MCF 10A (cell line): ENCODE measurements at regions not wholly inside any gene's neighbourhood (a gene's known extent, or its start where the extent isn't known, plus 50 kb on each side); places are given as distances from the start of the nearest gene placed in this dataset.

Experiments
- BruUV-seq: library from RNA; stranded (reverse); fragments of 400-500 nt; replicated peaks from 2 replicates; lab custom pipeline; 2021; lab: Mats Ljungman, UMichigan
- CTCF ChIA-PET: fragments of 300-600 bp; sonication (Branson Sonifier 250); formaldehyde crosslinking; extraction: SDS; loops from one replicate; lab custom pipeline; 2021; ENCODE audit warnings: antibody characterized with exemption, inconsistent platforms; lab: Yijun Ruan, JAX
- POLR2A ChIA-PET: fragments of 300-600, 350-650 bp; sonication (Branson Sonifier 250); formaldehyde crosslinking; extraction: SDS; loops from one replicate; lab custom pipeline; 2020; ENCODE audit warnings: antibody characterized with exemption, inconsistent platforms; lab: Yijun Ruan, JAX
- DNase-seq: peaks from one replicate; pipeline ENCODE4 v3.0.0-alpha.2; 2018; ENCODE audit not compliant: unreplicated experiment
- H3K27ac Mint-ChIP-seq: one replicate; pipeline ENCODE4 v1.8.0; 2022; ENCODE audit warnings: mild to moderate bottlenecking, low read depth, mixed read lengths; ENCODE audit not compliant: unreplicated experiment
- H3K27me3 Mint-ChIP-seq: one replicate; pipeline ENCODE4 v1.8.0; 2022; ENCODE audit warnings: mixed read lengths; ENCODE audit not compliant: insufficient read depth, unreplicated experiment
- H3K36me3 Mint-ChIP-seq: one replicate; pipeline ENCODE4 v1.8.0; 2022; ENCODE audit warnings: mild to moderate bottlenecking, moderate library complexity, mixed read lengths; ENCODE audit not compliant: insufficient read depth, unreplicated experiment
- H3K4me1 Mint-ChIP-seq: one replicate; pipeline ENCODE4 v1.8.0; 2022; ENCODE audit warnings: mixed read lengths; ENCODE audit not compliant: insufficient read depth, unreplicated experiment
- H3K4me3 Mint-ChIP-seq: one replicate; pipeline ENCODE4 v1.8.0; 2022; ENCODE audit warnings: mild to moderate bottlenecking, moderate library complexity, mixed read lengths; ENCODE audit not compliant: unreplicated experiment
- H3K9me3 Mint-ChIP-seq: one replicate; pipeline ENCODE4 v1.8.0; 2022; ENCODE audit warnings: mixed read lengths; ENCODE audit not compliant: unreplicated experiment
- intact Hi-C: fragments of 100-400 bp; cut with micrococcal nuclease; formaldehyde crosslinking; loops from 2 replicates; pipeline ENCODE4 v1.14.1; 2022
- TF ChIP-seq, protein P1 (sequence below): fragments of 200-600 bp; IDR thresholded peaks from one replicate; pipeline ENCODE4 v1.8.0; 2022; ENCODE audit warnings: antibody characterized with exemption, mild to moderate bottlenecking; ENCODE audit not compliant: unreplicated experiment

DNA sequence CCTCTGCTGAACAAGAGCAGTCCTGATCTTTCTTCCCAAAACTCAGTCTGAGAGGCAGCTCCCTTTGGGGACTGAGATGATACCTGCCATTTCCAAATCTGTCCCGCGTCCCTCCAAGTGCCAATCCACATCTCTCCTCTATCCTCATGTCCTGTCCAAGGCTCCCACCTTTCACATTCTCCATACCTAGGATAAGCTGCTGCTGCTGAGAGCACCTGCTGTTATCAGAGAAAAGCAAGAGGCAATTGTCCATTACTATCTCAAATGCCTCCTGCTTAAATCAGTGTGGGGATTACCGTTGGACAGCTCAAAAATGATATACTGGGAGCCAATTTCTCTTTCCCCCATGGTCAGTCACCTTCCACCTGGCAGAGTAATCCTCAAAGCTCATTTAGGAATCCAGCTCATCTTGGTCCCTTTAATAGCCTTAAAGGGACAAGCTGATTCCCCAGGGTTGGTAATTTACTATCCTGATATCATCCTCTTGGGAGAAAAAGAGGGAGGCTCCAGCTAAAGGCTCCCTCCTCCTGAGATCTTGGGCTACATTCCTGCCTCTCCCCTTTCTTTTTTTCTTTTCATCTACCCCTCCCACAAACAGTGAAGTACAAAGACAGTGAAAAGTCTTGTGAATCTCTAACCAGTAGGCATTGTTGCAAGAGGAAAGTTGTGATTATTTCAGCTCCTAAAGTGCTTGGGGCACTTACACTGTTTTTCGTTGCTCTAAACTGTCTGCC lies 278.1 kb upstream of the CAMK1G start:
- H3K4me1 Mint-ChIP-seq = no peaks in the 10 kb centered on the region
- DNase-seq = no peak
- TF ChIP-seq, protein P1, sequence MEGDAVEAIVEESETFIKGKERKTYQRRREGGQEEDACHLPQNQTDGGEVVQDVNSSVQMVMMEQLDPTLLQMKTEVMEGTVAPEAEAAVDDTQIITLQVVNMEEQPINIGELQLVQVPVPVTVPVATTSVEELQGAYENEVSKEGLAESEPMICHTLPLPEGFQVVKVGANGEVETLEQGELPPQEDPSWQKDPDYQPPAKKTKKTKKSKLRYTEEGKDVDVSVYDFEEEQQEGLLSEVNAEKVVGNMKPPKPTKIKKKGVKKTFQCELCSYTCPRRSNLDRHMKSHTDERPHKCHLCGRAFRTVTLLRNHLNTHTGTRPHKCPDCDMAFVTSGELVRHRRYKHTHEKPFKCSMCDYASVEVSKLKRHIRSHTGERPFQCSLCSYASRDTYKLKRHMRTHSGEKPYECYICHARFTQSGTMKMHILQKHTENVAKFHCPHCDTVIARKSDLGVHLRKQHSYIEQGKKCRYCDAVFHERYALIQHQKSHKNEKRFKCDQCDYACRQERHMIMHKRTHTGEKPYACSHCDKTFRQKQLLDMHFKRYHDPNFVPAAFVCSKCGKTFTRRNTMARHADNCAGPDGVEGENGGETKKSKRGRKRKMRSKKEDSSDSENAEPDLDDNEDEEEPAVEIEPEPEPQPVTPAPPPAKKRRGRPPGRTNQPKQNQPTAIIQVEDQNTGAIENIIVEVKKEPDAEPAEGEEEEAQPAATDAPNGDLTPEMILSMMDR = no peak
- ChIA-PET POLR2A (interaction anchor here (0.6 to 2.3 kb wide), 6 partner anchors 9 to 148 kb away, joined by 3 to 8 read pairs (median 4); no protein-coding TSS in a partner anchor), CTCF (interaction anchor here (0.6 to 5.8 kb wide), 8 partner anchors 13 to 153 kb away, joined by 3 to 25 read pairs (median 4); no protein-coding TSS in a partner anchor)
- no peaks in the 10 kb centered on the region for H3K9me3 Mint-ChIP-seq
- no TSS peak for BruUV-seq
- intact Hi-C loops = no loop called here
- no peaks in the 10 kb centered on the region for H3K36me3 Mint-ChIP-seq
- H3K4me3 Mint-ChIP-seq = no peak overlapping the region
- no peak overlapping the region for H3K27ac Mint-ChIP-seq
- H3K27me3 Mint-ChIP-seq = peaks cover 41% of the 10 kb centered on the region

DNA sequence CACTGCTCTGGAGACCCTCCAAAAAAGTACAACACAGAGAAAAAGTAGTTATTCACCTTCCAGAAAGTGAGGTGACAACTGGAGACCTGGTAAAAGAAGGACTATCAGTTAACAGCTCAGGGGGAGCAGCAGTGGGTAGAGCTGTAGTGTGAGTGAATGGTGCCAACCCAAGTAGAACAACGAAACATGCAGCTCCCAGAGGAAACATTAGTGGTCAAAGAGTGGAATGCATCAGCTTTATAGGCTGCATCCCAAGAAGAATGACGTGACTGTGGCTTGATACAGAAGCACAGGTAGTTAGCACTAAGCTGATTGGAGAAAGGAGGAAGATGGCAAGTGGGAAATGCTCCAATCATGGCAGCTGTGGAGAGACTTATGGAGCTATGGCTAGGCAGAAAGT lies 275.7 kb upstream of the CAMK1G start:
- CTCF ChIA-PET = interaction anchor here (0.6 to 5.8 kb wide), 5 partner anchors 9 to 59 kb away, joined by 3 to 25 read pairs (median 3); no protein-coding TSS in a partner anchor

DNA sequence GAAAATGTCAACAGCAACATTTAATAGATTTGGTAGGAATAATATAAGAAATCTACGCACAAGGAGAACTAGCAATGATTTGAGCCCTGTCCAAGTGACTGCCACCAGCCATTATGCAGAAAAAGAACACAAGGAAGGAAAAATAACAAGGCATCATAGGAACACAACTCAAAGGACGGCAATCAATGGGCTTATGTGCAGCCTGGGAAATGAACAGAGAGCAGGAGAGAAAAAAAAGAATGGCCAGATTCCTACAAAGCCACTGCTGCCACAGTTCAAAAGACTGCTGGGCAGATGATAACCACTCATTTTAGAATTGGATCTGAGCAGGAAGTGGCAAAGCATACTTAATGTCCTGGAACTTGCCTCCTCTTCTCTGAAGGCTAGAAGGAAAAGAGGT lies 274.3 kb upstream of the CAMK1G start:
- CTCF ChIA-PET = interaction anchor here (1.5 to 1.7 kb wide), 2 partner anchors 10 to 26 kb away, joined by 3 to 9 read pairs; no protein-coding TSS in a partner anchor

More for the DNA sequence above, 275.7 kb upstream of the CAMK1G start:
- DNase-seq = no peak
- Mint-ChIP-seq H3K9me3 (no peaks in the 10 kb centered on the region), H3K27ac (no peak overlapping the region), H3K4me3 (no peak overlapping the region), H3K27me3 (peaks cover 35% of the 10 kb centered on the region), H3K36me3 (no peaks in the 10 kb centered on the region), H3K4me1 (no peaks in the 10 kb centered on the region)
- BruUV-seq = no TSS peak
- TF ChIP-seq, protein P1 = no peak
- intact Hi-C loops = no loop called here
- POLR2A ChIA-PET = interaction anchor here (0.7 to 1.8 kb wide), 9 partner anchors 8 to 448 kb away, joined by 3 to 6 read pairs (median 3); no protein-coding TSS in a partner anchor

DNA sequence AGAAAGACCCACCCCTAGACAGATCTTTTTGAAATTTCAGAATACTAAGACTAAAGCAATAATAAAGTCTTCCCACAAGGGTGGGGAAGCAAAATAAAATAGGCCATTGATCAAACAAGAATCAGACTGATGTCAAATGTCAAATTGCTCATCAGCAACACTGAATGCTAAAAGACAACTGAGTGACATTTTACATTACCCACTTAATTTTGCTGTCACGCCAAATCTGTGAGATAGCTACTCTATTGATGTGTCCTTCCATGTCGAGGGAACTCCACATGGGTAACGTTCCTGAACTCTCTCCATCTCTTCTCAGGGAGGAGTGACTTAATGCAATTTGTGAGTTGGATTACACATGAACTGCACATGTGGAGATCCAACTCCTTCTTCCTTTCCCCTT lies 271.7 kb upstream of the CAMK1G start:
- no peaks in the 10 kb centered on the region for H3K36me3 Mint-ChIP-seq
- no peaks in the 10 kb centered on the region for H3K4me1 Mint-ChIP-seq
- TF ChIP-seq, protein P1 = no peak
- POLR2A ChIA-PET = interaction anchor here (1.3 kb wide), 1 partner anchor 75 kb away, joined by 3 read pairs; no protein-coding TSS in a partner anchor
- CTCF ChIA-PET = interaction anchor here (0.6 to 1.1 kb wide), 2 partner anchors 63 to 1928 kb away, joined by 3 to 5 read pairs; no protein-coding TSS in a partner anchor
- intact Hi-C loops = no loop called here
- no peak for DNase-seq
- no peak overlapping the region for H3K27ac Mint-ChIP-seq
- H3K27me3 Mint-ChIP-seq = peaks cover 11% of the 10 kb centered on the region
- no TSS peak for BruUV-seq
- H3K4me3 Mint-ChIP-seq = no peak overlapping the region
- H3K9me3 Mint-ChIP-seq = no peaks in the 10 kb centered on the region

More for the DNA sequence above, 274.3 kb upstream of the CAMK1G start:
- intact Hi-C loops = no loop called here
- POLR2A ChIA-PET = no interaction called here
- H3K27ac Mint-ChIP-seq = no peak overlapping the region
- BruUV-seq = no TSS peak
- H3K36me3 Mint-ChIP-seq = no peaks in the 10 kb centered on the region
- TF ChIP-seq, protein P1 = no peak
- peaks cover 26% of the 10 kb centered on the region for H3K27me3 Mint-ChIP-seq
- no peak for DNase-seq
- no peaks in the 10 kb centered on the region for H3K9me3 Mint-ChIP-seq
- H3K4me3 Mint-ChIP-seq = no peak overlapping the region
- no peaks in the 10 kb centered on the region for H3K4me1 Mint-ChIP-seq
